Cardiac fibroblast (primary cell): ENCODE measurements at regions not wholly inside any gene's neighbourhood (a gene's known extent, or its start where the extent isn't known, plus 50 kb on each side); places are given as distances from the start of the nearest gene placed in this dataset.
A peak's percentile ranks its signal among the peaks of the same experiment; 100 is the strongest.

Experiments
- DNase-seq, 2 donors: peaks; one replicate each; pipeline versions ENCODE4 v3.0.0 to v3.0.0-alpha.2; 2010; ENCODE audit warnings: low read depth in 2 of 2
- H3K4me3 ChIP-seq, 2 donors: replicated peaks in 1 of 2; 1 replicate in 1 of 2; 2 replicates in 1 of 2; pipeline ENCODE4 v1.5.1; 2011; ENCODE audit warnings: low read depth in 2 of 2, low read length in 2 of 2, mild to moderate bottlenecking in 2 of 2, moderate library complexity in 1 of 2
- CTCF ChIP-seq: IDR thresholded peaks from one replicate; pipeline ENCODE4 v1.5.1; 2011; ENCODE audit warnings: low read depth, mild to moderate bottlenecking, low read length, inconsistent platforms

GRCh38 chr4:81625422-81626417 lies 154.0 kb upstream of the RASGEF1B start:
- DNase-seq = no peak
- no peak for TF ChIP-seq CTCF
- H3K4me3 ChIP-seq = no peak overlapping the region

GRCh38 chr4:81623434-81623833 lies 151.7 kb upstream of the RASGEF1B start:
- no peak for TF ChIP-seq CTCF
- no peak overlapping the region for H3K4me3 ChIP-seq
- DNase-seq = no peak

GRCh38 chr4:81622474-81623184 lies 150.9 kb upstream of the RASGEF1B start:
- DNase-seq = no peak
- no peak for TF ChIP-seq CTCF
- H3K4me3 ChIP-seq = no peak overlapping the region

- TF ChIP-seq CTCF = no peak
- no peak overlapping the region for H3K4me3 ChIP-seq
- no peak for DNase-seq
Measured at GRCh38 chr4:81622028-81622427, 150.3 kb upstream of the RASGEF1B start.

- DNase-seq = no peak
- H3K4me3 ChIP-seq = no peak overlapping the region
- no peak for TF ChIP-seq CTCF
Measured at GRCh38 chr4:81621490-81621889, 149.8 kb upstream of the RASGEF1B start.

GRCh38 chr4:81620442-81620841 lies 148.7 kb upstream of the RASGEF1B start:
- peak in 1 of 2 donors; percentile 10 for DNase-seq
- no peak for TF ChIP-seq CTCF

More at GRCh38 chr4:81620442-81620841, 148.7 kb upstream of the RASGEF1B start:
- no peak overlapping the region for H3K4me3 ChIP-seq
